Gastroesophageal sphincter (tissue), 3 donors: ENCODE measurements at regions not wholly inside any gene's neighbourhood (a gene's known extent, or its start where the extent isn't known, plus 50 kb on each side); places are given as distances from the start of the nearest gene placed in this dataset.

ENCODE experiments used
- EP300 ChIP-seq: sonication (generic); formaldehyde crosslinking; IDR thresholded peaks from one replicate; pipeline ENCODE4 v1.6.1; 2017; ENCODE audit warnings: antibody characterized with exemption, mild to moderate bottlenecking
- POLR2A ChIP-seq, 2 donors: fragments of 450-650 bp; IDR thresholded peaks; one replicate each; pipeline ENCODE4 v1.6.1; 2017; ENCODE audit warnings: antibody characterized with exemption in 2 of 2, mild to moderate bottlenecking in 2 of 2, moderate library complexity in 1 of 2
- POLR2AphosphoS5 ChIP-seq: sonication (generic); formaldehyde crosslinking; IDR thresholded peaks from one replicate; pipeline ENCODE4 v1.6.1; 2017; ENCODE audit warnings: antibody characterized with exemption
- TF ChIP-seq, protein P1 (sequence below), 4 experiments: fragments of 200-600 bp in 2 of 4; fragments of 450-650 bp in 2 of 4; sonication (generic) in 1 of 4; IDR thresholded peaks; one replicate each; pipeline ENCODE4 v1.5.1; 2017 to 2019; ENCODE audit warnings: antibody characterized with exemption in 4 of 4, mild to moderate bottlenecking in 2 of 4, moderate library complexity in 2 of 4

- TF ChIP-seq POLR2A (IDR thresholded peaks at IDR 0.05) (no peak), POLR2AphosphoS5 (no peak), EP300 (no peak)
- TF ChIP-seq, protein P1, sequence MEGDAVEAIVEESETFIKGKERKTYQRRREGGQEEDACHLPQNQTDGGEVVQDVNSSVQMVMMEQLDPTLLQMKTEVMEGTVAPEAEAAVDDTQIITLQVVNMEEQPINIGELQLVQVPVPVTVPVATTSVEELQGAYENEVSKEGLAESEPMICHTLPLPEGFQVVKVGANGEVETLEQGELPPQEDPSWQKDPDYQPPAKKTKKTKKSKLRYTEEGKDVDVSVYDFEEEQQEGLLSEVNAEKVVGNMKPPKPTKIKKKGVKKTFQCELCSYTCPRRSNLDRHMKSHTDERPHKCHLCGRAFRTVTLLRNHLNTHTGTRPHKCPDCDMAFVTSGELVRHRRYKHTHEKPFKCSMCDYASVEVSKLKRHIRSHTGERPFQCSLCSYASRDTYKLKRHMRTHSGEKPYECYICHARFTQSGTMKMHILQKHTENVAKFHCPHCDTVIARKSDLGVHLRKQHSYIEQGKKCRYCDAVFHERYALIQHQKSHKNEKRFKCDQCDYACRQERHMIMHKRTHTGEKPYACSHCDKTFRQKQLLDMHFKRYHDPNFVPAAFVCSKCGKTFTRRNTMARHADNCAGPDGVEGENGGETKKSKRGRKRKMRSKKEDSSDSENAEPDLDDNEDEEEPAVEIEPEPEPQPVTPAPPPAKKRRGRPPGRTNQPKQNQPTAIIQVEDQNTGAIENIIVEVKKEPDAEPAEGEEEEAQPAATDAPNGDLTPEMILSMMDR (IDR thresholded peaks at IDR 0.05): no peak
Measured at GRCh38 chr6:99711302-99711701, 104.7 kb downstream of the PRDM13 start.
